Left lung (tissue), 4 donors: ENCODE measurements at regions not wholly inside any gene's neighbourhood (a gene's known extent, or its start where the extent isn't known, plus 50 kb on each side); places are given as distances from the start of the nearest gene placed in this dataset.

ENCODE experiments used
- ATAC-seq: fragments of 200-7000 bp; cut with Tn5 transposase; one replicate; pipeline ENCODE4 v1.9.1; 2020; ENCODE audit warnings: moderate library complexity
- DNase-seq, 4 donors: peaks; one replicate each; pipeline ENCODE4 v3.0.0-alpha.2; 2013 to 2020
- H3K27ac ChIP-seq, 2 donors: fragments of 200-600 bp; sonication (generic) in 1 of 2; one replicate each; pipeline versions ENCODE4 v1.5.0 to v1.8.0; 2020 to 2021
- H3K27me3 ChIP-seq, 2 donors: fragments of 200-600 bp; sonication (generic) in 1 of 2; one replicate each; pipeline versions ENCODE4 v1.5.0 to v1.8.0; 2020 to 2021
- H3K36me3 ChIP-seq, 2 donors: fragments of 200-600 bp; sonication (generic) in 1 of 2; one replicate each; pipeline versions ENCODE4 v1.5.0 to v1.8.0; 2020 to 2021
- H3K4me1 ChIP-seq, 2 donors: fragments of 200-600 bp; one replicate each; pipeline ENCODE4 v1.8.0; 2021
- H3K4me3 ChIP-seq, 2 donors: fragments of 200-600 bp; sonication (generic) in 1 of 2; one replicate each; pipeline versions ENCODE4 v1.5.0 to v1.8.0; 2020 to 2021; ENCODE audit warnings: mild to moderate bottlenecking in 1 of 2
- H3K9me3 ChIP-seq, 2 donors: fragments of 200-600 bp; sonication (generic) in 1 of 2; one replicate each; pipeline versions ENCODE4 v1.5.0 to v1.8.0; 2020 to 2021
- intact Hi-C, 2 donors: fragments of 100-400 bp; cut with DNase I; formaldehyde crosslinking; loops; one replicate each; pipeline versions ENCODE4 v1.11.2 to v1.14.2; 2022
- TF ChIP-seq, protein P1 (sequence below), 2 donors: fragments of 200-600 bp; sonication (generic) in 1 of 2; IDR thresholded peaks; one replicate each; pipeline versions ENCODE4 v1.5.0 to v1.8.0; 2021; ENCODE audit warnings: antibody characterized with exemption in 2 of 2
- donor health status: DM: no; HTN: yes; CAD: no.
- donor health status: DM: no; HTN: no; CAD: no.

DNA sequence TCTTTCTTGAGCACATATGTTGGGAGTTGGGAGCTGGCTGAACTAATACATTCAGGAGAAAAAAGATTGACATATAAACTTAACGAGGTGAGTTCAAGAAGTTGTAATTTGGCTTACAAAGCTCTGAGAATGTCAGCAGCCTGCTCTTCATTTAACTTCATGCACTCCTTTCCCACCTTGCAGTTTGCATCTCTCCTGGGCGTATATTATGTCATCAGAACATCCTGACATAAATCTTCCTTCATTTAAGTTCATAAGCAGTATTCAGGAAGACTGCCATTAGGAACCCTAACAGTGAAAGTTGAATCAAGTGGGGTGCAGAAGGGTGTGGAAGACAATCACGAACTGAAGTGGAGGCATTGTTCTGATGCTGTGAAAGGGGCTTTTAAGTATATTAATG is 288.1 kb downstream of the ARPP21 start:
- ATAC-seq, result no peak
- H3K9me3 ChIP-seq, result peaks cover 0 to 1% of the 10 kb centered on the region in 2 donors
- TF ChIP-seq, protein P1, sequence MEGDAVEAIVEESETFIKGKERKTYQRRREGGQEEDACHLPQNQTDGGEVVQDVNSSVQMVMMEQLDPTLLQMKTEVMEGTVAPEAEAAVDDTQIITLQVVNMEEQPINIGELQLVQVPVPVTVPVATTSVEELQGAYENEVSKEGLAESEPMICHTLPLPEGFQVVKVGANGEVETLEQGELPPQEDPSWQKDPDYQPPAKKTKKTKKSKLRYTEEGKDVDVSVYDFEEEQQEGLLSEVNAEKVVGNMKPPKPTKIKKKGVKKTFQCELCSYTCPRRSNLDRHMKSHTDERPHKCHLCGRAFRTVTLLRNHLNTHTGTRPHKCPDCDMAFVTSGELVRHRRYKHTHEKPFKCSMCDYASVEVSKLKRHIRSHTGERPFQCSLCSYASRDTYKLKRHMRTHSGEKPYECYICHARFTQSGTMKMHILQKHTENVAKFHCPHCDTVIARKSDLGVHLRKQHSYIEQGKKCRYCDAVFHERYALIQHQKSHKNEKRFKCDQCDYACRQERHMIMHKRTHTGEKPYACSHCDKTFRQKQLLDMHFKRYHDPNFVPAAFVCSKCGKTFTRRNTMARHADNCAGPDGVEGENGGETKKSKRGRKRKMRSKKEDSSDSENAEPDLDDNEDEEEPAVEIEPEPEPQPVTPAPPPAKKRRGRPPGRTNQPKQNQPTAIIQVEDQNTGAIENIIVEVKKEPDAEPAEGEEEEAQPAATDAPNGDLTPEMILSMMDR (IDR thresholded peaks at IDR 0.05), result no peak

GRCh38 chr3:35929158-35929557 is 289.8 kb downstream of the ARPP21 start:
- ATAC-seq, result no peak
- Histone ChIP-seq H3K27ac (no peak overlapping the region), H3K27me3 (no peaks in the 10 kb centered on the region), H3K4me1 (no peaks in the 10 kb centered on the region), H3K4me3 (no peak overlapping the region), H3K36me3 (no peaks in the 10 kb centered on the region), H3K9me3 (no peaks in the 10 kb centered on the region)
- intact Hi-C loops, result no loop called here
- TF ChIP-seq, protein P1 (IDR thresholded peaks at IDR 0.05), result no peak
- no peak for DNase-seq

More for the DNA sequence above, 288.1 kb downstream of the ARPP21 start:
- H3K27ac ChIP-seq, result no peak overlapping the region
- no peaks in the 10 kb centered on the region for H3K36me3 ChIP-seq
- no peak overlapping the region for H3K4me3 ChIP-seq
- no peak for DNase-seq
- intact Hi-C loops, result no loop called here
- H3K4me1 ChIP-seq, result no peaks in the 10 kb centered on the region
- no peaks in the 10 kb centered on the region for H3K27me3 ChIP-seq

GRCh38 chr3:35931867-35932266 is 292.5 kb downstream of the ARPP21 start:
- TF ChIP-seq, protein P1 (IDR thresholded peaks at IDR 0.05), result no peak
- H3K36me3 ChIP-seq, result no peaks in the 10 kb centered on the region

GRCh38 chr3:35932995-35933394 is 293.7 kb downstream of the ARPP21 start:
- DNase-seq, result peak in 1 of 4 donors; percentile 15
- Histone ChIP-seq H3K36me3 (no peaks in the 10 kb centered on the region), H3K4me3 (no peak overlapping the region), H3K27me3 (no peaks in the 10 kb centered on the region), H3K9me3 (no peaks in the 10 kb centered on the region), H3K4me1 (no peaks in the 10 kb centered on the region), H3K27ac (no peak overlapping the region)
- ATAC-seq, result peak; percentile 44
- TF ChIP-seq, protein P1 (IDR thresholded peaks at IDR 0.05), result no peak
- intact Hi-C loops, result no loop called here

More at GRCh38 chr3:35931867-35932266, 292.5 kb downstream of the ARPP21 start:
- Histone ChIP-seq H3K9me3 (no peaks in the 10 kb centered on the region), H3K27me3 (no peaks in the 10 kb centered on the region), H3K4me3 (no peak overlapping the region), H3K27ac (no peak overlapping the region), H3K4me1 (no peaks in the 10 kb centered on the region)
- ATAC-seq, result no peak
- no peak for DNase-seq
- intact Hi-C loops, result no loop called here

GRCh38 chr3:35936571-35936970 is 297.2 kb downstream of the ARPP21 start:
- H3K4me1 ChIP-seq, result no peaks in the 10 kb centered on the region
- DNase-seq (no peak), ATAC-seq (no peak)
- intact Hi-C loops, result no loop called here
- no peaks in the 10 kb centered on the region for H3K27me3 ChIP-seq
- TF ChIP-seq, protein P1 (IDR thresholded peaks at IDR 0.05), result no peak
- no peaks in the 10 kb centered on the region for H3K36me3 ChIP-seq
- H3K9me3 ChIP-seq, result no peaks in the 10 kb centered on the region
- H3K27ac ChIP-seq, result no peak overlapping the region
- H3K4me3 ChIP-seq, result no peak overlapping the region
